Stimulated activated memory B cell treated with anti-CD40 and anti-IgM and Interleukin-4, amounts not matched to agents 10 μg/mL and 1 μg/mL and 100 μg/mL, for 72 hours (primary cell): ENCODE measurements at regions not wholly inside any gene's neighbourhood (a gene's known extent, or its start where the extent isn't known, plus 50 kb on each side); places are given as distances from the start of the nearest gene placed in this dataset.

ENCODE experiments used
- ATAC-seq: fragments of 150-1000 bp; cut with Tn5 transposase; 2 replicates; pipeline ENCODE4 v1.10.0; 2021
- H3K27ac Mint-ChIP-seq: one replicate; pipeline ENCODE4 v1.8.0; 2022; ENCODE audit warnings: mild to moderate bottlenecking, mixed read lengths
- H3K27me3 Mint-ChIP-seq: one replicate; pipeline ENCODE4 v1.8.0; 2022; ENCODE audit warnings: mixed read lengths
- H3K36me3 Mint-ChIP-seq: one replicate; pipeline ENCODE4 v1.8.0; 2022; ENCODE audit warnings: mixed read lengths
- H3K4me1 Mint-ChIP-seq: one replicate; pipeline ENCODE4 v1.8.0; 2022; ENCODE audit warnings: mixed read lengths
- H3K4me3 Mint-ChIP-seq: one replicate; pipeline ENCODE4 v1.8.0; 2022; ENCODE audit warnings: mild to moderate bottlenecking, moderate library complexity, mixed read lengths
- H3K9me3 Mint-ChIP-seq: one replicate; pipeline ENCODE4 v1.8.0; 2022; ENCODE audit warnings: mixed read lengths

GRCh38 chr5:84685121-84685894 lies 300.6 kb upstream of the EDIL3 start:
- Mint-ChIP-seq H3K4me1 (no peaks in the 10 kb centered on the region), H3K4me3 (no peak overlapping the region), H3K9me3 (no peaks in the 10 kb centered on the region), H3K27me3 (no peaks in the 10 kb centered on the region), H3K36me3 (no peaks in the 10 kb centered on the region), H3K27ac (no peak overlapping the region)
- no peak for ATAC-seq

GRCh38 chr5:84683594-84683993 lies 298.9 kb upstream of the EDIL3 start:
- Mint-ChIP-seq H3K4me3 (no peak overlapping the region), H3K27ac (no peak overlapping the region), H3K36me3 (no peaks in the 10 kb centered on the region), H3K9me3 (no peaks in the 10 kb centered on the region), H3K27me3 (no peaks in the 10 kb centered on the region), H3K4me1 (no peaks in the 10 kb centered on the region)
- ATAC-seq, result no peak

GRCh38 chr5:84682531-84682930 lies 297.9 kb upstream of the EDIL3 start:
- H3K36me3 Mint-ChIP-seq, result no peaks in the 10 kb centered on the region
- ATAC-seq, result no peak
- H3K9me3 Mint-ChIP-seq, result no peaks in the 10 kb centered on the region
- H3K27me3 Mint-ChIP-seq, result no peaks in the 10 kb centered on the region
- H3K4me3 Mint-ChIP-seq, result no peak overlapping the region
- no peak overlapping the region for H3K27ac Mint-ChIP-seq
- H3K4me1 Mint-ChIP-seq, result no peaks in the 10 kb centered on the region

- Mint-ChIP-seq H3K27me3 (no peaks in the 10 kb centered on the region), H3K9me3 (no peaks in the 10 kb centered on the region), H3K4me3 (no peak overlapping the region), H3K27ac (no peak overlapping the region), H3K36me3 (no peaks in the 10 kb centered on the region), H3K4me1 (no peaks in the 10 kb centered on the region)
- ATAC-seq, result no peak
Observed at GRCh38 chr5:84680908-84681307, 296.2 kb upstream of the EDIL3 start.

- Mint-ChIP-seq H3K36me3 (no peaks in the 10 kb centered on the region), H3K27me3 (no peaks in the 10 kb centered on the region), H3K27ac (no peak overlapping the region), H3K4me3 (no peak overlapping the region), H3K9me3 (peaks cover 12% of the 10 kb centered on the region), H3K4me1 (no peaks in the 10 kb centered on the region)
- ATAC-seq, result no peak
Observed at GRCh38 chr5:84673785-84674184, 289.1 kb upstream of the EDIL3 start.

- H3K36me3 Mint-ChIP-seq, result no peaks in the 10 kb centered on the region
- ATAC-seq, result no peak
- no peaks in the 10 kb centered on the region for H3K27me3 Mint-ChIP-seq
- H3K9me3 Mint-ChIP-seq, result peaks cover 15% of the 10 kb centered on the region
- H3K27ac Mint-ChIP-seq, result no peak overlapping the region
- no peaks in the 10 kb centered on the region for H3K4me1 Mint-ChIP-seq
- no peak overlapping the region for H3K4me3 Mint-ChIP-seq
Observed at GRCh38 chr5:84667576-84667975, 282.9 kb upstream of the EDIL3 start.

- H3K4me1 Mint-ChIP-seq, result no peaks in the 10 kb centered on the region
- H3K27ac Mint-ChIP-seq, result no peak overlapping the region
- H3K36me3 Mint-ChIP-seq, result no peaks in the 10 kb centered on the region
- H3K9me3 Mint-ChIP-seq, result no peaks in the 10 kb centered on the region
- ATAC-seq, result no peak
- H3K27me3 Mint-ChIP-seq, result no peaks in the 10 kb centered on the region
- H3K4me3 Mint-ChIP-seq, result no peak overlapping the region
Observed at GRCh38 chr5:84650429-84650828, 265.7 kb upstream of the EDIL3 start.

GRCh38 chr5:84647581-84647980 lies 262.9 kb upstream of the EDIL3 start:
- Mint-ChIP-seq H3K27ac (no peak overlapping the region), H3K36me3 (no peaks in the 10 kb centered on the region), H3K9me3 (peaks cover 2% of the 10 kb centered on the region), H3K4me1 (no peaks in the 10 kb centered on the region), H3K4me3 (no peak overlapping the region), H3K27me3 (no peaks in the 10 kb centered on the region)
- ATAC-seq, result no peak

- Mint-ChIP-seq H3K36me3 (no peaks in the 10 kb centered on the region), H3K9me3 (peaks cover 4% of the 10 kb centered on the region), H3K27ac (no peak overlapping the region), H3K27me3 (no peaks in the 10 kb centered on the region), H3K4me3 (no peak overlapping the region), H3K4me1 (no peaks in the 10 kb centered on the region)
- no peak for ATAC-seq
Observed at GRCh38 chr5:84642795-84643194, 258.1 kb upstream of the EDIL3 start.

GRCh38 chr5:84642324-84642723 lies 257.6 kb upstream of the EDIL3 start:
- no peaks in the 10 kb centered on the region for H3K36me3 Mint-ChIP-seq
- ATAC-seq, result no peak
- no peak overlapping the region for H3K4me3 Mint-ChIP-seq
- no peak overlapping the region for H3K27ac Mint-ChIP-seq
- H3K4me1 Mint-ChIP-seq, result no peaks in the 10 kb centered on the region
- H3K27me3 Mint-ChIP-seq, result no peaks in the 10 kb centered on the region
- H3K9me3 Mint-ChIP-seq, result peaks cover 7% of the 10 kb centered on the region

GRCh38 chr5:84637662-84638375 lies 253.1 kb upstream of the EDIL3 start:
- no peaks in the 10 kb centered on the region for H3K36me3 Mint-ChIP-seq
- no peak for ATAC-seq
- H3K27me3 Mint-ChIP-seq, result no peaks in the 10 kb centered on the region
- no peak overlapping the region for H3K27ac Mint-ChIP-seq
- peaks cover 4% of the 10 kb centered on the region for H3K9me3 Mint-ChIP-seq
- H3K4me1 Mint-ChIP-seq, result no peaks in the 10 kb centered on the region
- H3K4me3 Mint-ChIP-seq, result no peak overlapping the region

- Mint-ChIP-seq H3K4me1 (no peaks in the 10 kb centered on the region), H3K9me3 (peaks cover 4% of the 10 kb centered on the region), H3K27me3 (no peaks in the 10 kb centered on the region), H3K36me3 (no peaks in the 10 kb centered on the region), H3K4me3 (no peak overlapping the region), H3K27ac (no peak overlapping the region)
- peak; percentile 35 for ATAC-seq
Observed at GRCh38 chr5:84635235-84636055, 250.8 kb upstream of the EDIL3 start.

GRCh38 chr5:84634256-84634655 lies 249.6 kb upstream of the EDIL3 start:
- no peaks in the 10 kb centered on the region for H3K36me3 Mint-ChIP-seq
- no peaks in the 10 kb centered on the region for H3K27me3 Mint-ChIP-seq
- H3K27ac Mint-ChIP-seq, result no peak overlapping the region
- no peak overlapping the region for H3K4me3 Mint-ChIP-seq
- H3K9me3 Mint-ChIP-seq, result peaks cover 4% of the 10 kb centered on the region
- H3K4me1 Mint-ChIP-seq, result no peaks in the 10 kb centered on the region
- ATAC-seq, result peak; percentile 34

- H3K4me3 Mint-ChIP-seq, result no peak overlapping the region
- H3K4me1 Mint-ChIP-seq, result no peaks in the 10 kb centered on the region
- no peak for ATAC-seq
- no peaks in the 10 kb centered on the region for H3K36me3 Mint-ChIP-seq
- no peaks in the 10 kb centered on the region for H3K27me3 Mint-ChIP-seq
- H3K27ac Mint-ChIP-seq, result no peak overlapping the region
- H3K9me3 Mint-ChIP-seq, result no peaks in the 10 kb centered on the region
Observed at GRCh38 chr5:84632418-84632817, 247.7 kb upstream of the EDIL3 start.

- no peak for ATAC-seq
- Mint-ChIP-seq H3K4me1 (no peaks in the 10 kb centered on the region), H3K9me3 (peaks cover 2% of the 10 kb centered on the region), H3K27me3 (no peaks in the 10 kb centered on the region), H3K36me3 (no peaks in the 10 kb centered on the region), H3K4me3 (no peak overlapping the region), H3K27ac (no peak overlapping the region)
Observed at GRCh38 chr5:84628918-84629317, 244.2 kb upstream of the EDIL3 start.
